ENCODE measurements at regions not wholly inside any gene's neighbourhood (a gene's known extent, or its start where the extent isn't known, plus 50 kb on each side); places are given as distances from the start of the nearest gene placed in this dataset.
"Not testable (repeated sequence)": the region's sequence is repeated elsewhere in the genome, so short reads cannot be mapped to it uniquely, and the experiment has no call there.

DNA sequence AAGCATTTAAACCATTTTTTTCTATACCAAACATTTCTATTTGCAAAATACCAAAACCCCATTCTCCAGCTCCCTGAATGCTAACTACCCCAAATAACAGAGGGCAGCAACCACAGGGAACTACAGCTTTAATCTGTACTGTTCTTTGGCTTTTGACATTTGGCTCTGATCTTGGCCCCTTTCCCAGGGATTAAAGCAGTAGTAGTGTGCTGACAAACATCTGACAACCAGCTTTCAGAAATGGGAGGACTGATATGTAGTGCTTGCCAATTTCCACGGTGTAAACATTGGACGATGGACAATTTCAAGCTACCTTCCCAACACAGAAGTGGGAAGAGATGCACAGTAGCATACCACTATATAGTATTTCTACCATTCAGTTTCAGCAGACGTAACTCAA, 88.4 kb upstream of the TEAD1 start:
- TF ChIP-seq POLR2A (IDR thresholded peaks at IDR 0.05): no peak
- TF ChIP-seq, protein P1, sequence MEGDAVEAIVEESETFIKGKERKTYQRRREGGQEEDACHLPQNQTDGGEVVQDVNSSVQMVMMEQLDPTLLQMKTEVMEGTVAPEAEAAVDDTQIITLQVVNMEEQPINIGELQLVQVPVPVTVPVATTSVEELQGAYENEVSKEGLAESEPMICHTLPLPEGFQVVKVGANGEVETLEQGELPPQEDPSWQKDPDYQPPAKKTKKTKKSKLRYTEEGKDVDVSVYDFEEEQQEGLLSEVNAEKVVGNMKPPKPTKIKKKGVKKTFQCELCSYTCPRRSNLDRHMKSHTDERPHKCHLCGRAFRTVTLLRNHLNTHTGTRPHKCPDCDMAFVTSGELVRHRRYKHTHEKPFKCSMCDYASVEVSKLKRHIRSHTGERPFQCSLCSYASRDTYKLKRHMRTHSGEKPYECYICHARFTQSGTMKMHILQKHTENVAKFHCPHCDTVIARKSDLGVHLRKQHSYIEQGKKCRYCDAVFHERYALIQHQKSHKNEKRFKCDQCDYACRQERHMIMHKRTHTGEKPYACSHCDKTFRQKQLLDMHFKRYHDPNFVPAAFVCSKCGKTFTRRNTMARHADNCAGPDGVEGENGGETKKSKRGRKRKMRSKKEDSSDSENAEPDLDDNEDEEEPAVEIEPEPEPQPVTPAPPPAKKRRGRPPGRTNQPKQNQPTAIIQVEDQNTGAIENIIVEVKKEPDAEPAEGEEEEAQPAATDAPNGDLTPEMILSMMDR (IDR thresholded peaks at IDR 0.05): no peak
- 35 to 39% methylated on average over 3 of the region's 3 CpGs for WGBS, 2 donors
- DNase-seq (ENCODE audit: low spot score in 2 of 2): no peak
- intact Hi-C loops (cut with DNase I; ENCODE audit: low total_unique reads): no loop called here
- no peak overlapping the region for H3K4me3 ChIP-seq (ENCODE audit: low read depth, poor library complexity, severe bottlenecking)

DNA sequence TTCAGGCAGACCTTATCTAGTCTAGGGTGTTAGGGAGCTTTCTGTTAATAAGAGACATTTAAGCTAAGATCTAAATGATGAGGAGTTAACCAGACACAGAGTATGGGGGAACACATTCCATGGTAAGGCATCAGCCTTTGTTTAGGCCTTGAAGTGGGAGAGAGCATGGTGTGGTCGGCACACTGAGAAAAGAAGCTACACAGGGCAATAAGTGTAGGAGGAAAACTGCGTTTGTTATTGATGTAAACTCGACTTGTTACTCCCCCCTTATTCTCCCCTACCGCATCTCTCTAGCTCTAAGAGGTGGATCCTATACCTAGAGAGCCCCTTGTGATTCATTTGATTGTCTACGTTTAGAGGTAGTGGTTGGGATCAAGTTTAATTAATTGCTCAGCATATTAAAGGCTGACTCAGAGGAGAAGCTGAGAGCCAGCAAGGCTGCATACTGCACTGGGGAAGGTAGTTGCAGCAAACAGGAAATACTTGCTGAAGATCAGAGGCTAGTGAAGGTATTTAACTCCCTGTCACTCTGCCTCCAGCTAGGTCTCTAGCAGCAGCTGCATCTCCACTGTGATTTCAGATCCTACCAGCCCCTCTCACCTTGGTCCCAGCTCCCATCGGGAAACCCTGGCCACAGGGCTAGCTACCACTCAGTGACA, 86.8 kb upstream of the TEAD1 start:
- intact Hi-C loops (cut with DNase I; ENCODE audit: low total_unique reads): no loop called here
- no peak for DNase-seq (ENCODE audit: low spot score in 2 of 2)
- 48 to 55% methylated on average over 6 of the region's 6 CpGs for WGBS, 2 donors
- no peak overlapping the region for H3K4me3 ChIP-seq (ENCODE audit: low read depth, poor library complexity, severe bottlenecking)
- no peak for TF ChIP-seq POLR2A (IDR thresholded peaks at IDR 0.05)
- TF ChIP-seq, protein P1 (IDR thresholded peaks at IDR 0.05): no peak

- TF ChIP-seq, protein P1 (IDR thresholded peaks at IDR 0.05): no peak
- TF ChIP-seq POLR2A (IDR thresholded peaks at IDR 0.05): no peak
- no peak overlapping the region for H3K4me3 ChIP-seq (ENCODE audit: low read depth, poor library complexity, severe bottlenecking)
- WGBS, 2 donors: 81 to 83% methylated on average over 4 of the region's 4 CpGs
- DNase-seq (ENCODE audit: low spot score in 2 of 2): no peak
- intact Hi-C loops (cut with DNase I; ENCODE audit: low total_unique reads): loop anchor here (10.0 kb wide), 1 partner anchor 293 kb away; no protein-coding TSS in a partner anchor
These were observed 82.5 kb upstream of the TEAD1 start for GRCh38 chr11:12591706-12592105.

- no peak for DNase-seq (ENCODE audit: low spot score in 2 of 2)
- no peak overlapping the region for H3K4me3 ChIP-seq (ENCODE audit: low read depth, poor library complexity, severe bottlenecking)
- no peak for TF ChIP-seq POLR2A (IDR thresholded peaks at IDR 0.05)
- TF ChIP-seq, protein P1 (IDR thresholded peaks at IDR 0.05): no peak
- WGBS, 2 donors: 74 to 78% methylated on average over 3 of the region's 3 CpGs
- intact Hi-C loops (cut with DNase I; ENCODE audit: low total_unique reads): loop anchor here (10.0 kb wide), 1 partner anchor 293 kb away; no protein-coding TSS in a partner anchor
These were observed 81.9 kb upstream of the TEAD1 start for GRCh38 chr11:12592283-12592682.

GRCh38 chr11:12595089-12595847, 79.0 kb upstream of the TEAD1 start:
- not testable (repeated sequence) for DNase-seq (ENCODE audit: low spot score in 2 of 2); H3K4me3 ChIP-seq (ENCODE audit: low read depth, poor library complexity, severe bottlenecking)
- 85 to 87% methylated on average over 2 of the region's 2 CpGs for WGBS, 2 donors
- intact Hi-C loops (cut with DNase I; ENCODE audit: low total_unique reads): loop anchor here (10.0 kb wide), 1 partner anchor 290 kb away; no protein-coding TSS in a partner anchor

All from lower leg skin (tissue), 4 donors.